SH-SY5Y (cell line): ENCODE measurements at regions not wholly inside any gene's neighbourhood (a gene's known extent, or its start where the extent isn't known, plus 50 kb on each side); places are given as distances from the start of the nearest gene placed in this dataset.

Source experiments
- GATA2 ChIP-seq: IDR thresholded peaks from 2 replicates; pipeline ENCODE4 v1.6.1; 2011; ENCODE audit warnings: mild to moderate bottlenecking, low read depth, low read length
- GATA3 ChIP-seq: IDR thresholded peaks from 2 replicates; pipeline ENCODE4 v1.6.1; 2011; ENCODE audit warnings: low read depth, mild to moderate bottlenecking, low read length, moderate library complexity

GRCh38 chr20:48541581-48542071, 286.2 kb downstream of the PREX1 start:
- TF ChIP-seq GATA2 = no peak
- TF ChIP-seq GATA3 = no peak

- TF ChIP-seq GATA3 = no peak
- no peak for TF ChIP-seq GATA2
Measured at GRCh38 chr20:48538856-48539255, 288.9 kb downstream of the PREX1 start.

- TF ChIP-seq GATA3 (no peak), GATA2 (no peak)
Measured at GRCh38 chr20:48538058-48538825, 289.6 kb downstream of the PREX1 start.

- TF ChIP-seq GATA3 = no peak
- 0 out of 2 replicates have a peak, but pooled peaks have one; percentile 18 for TF ChIP-seq GATA2
Measured at GRCh38 chr20:48536206-48536605, 291.6 kb downstream of the PREX1 start.

GRCh38 chr20:48535556-48535955, 292.2 kb downstream of the PREX1 start:
- TF ChIP-seq GATA3 = no peak
- TF ChIP-seq GATA2 = no peak

- TF ChIP-seq GATA3 = no peak
- no peak for TF ChIP-seq GATA2
Measured at GRCh38 chr20:48532028-48532427, 295.8 kb downstream of the PREX1 start.

- TF ChIP-seq GATA2 (no peak), GATA3 (no peak)
Measured at GRCh38 chr20:48531505-48531904, 296.3 kb downstream of the PREX1 start.

- TF ChIP-seq GATA3 (no peak), GATA2 (no peak)
Measured at GRCh38 chr20:48530957-48531356, 296.8 kb downstream of the PREX1 start.

- TF ChIP-seq GATA3 (no peak), GATA2 (no peak)
Measured at GRCh38 chr20:48528346-48528745, 299.5 kb downstream of the PREX1 start.

GRCh38 chr20:48527771-48528170, 300.0 kb downstream of the PREX1 start:
- no peak for TF ChIP-seq GATA3
- no peak for TF ChIP-seq GATA2

GRCh38 chr20:48526936-48527335, 300.9 kb downstream of the PREX1 start:
- TF ChIP-seq GATA2 (no peak), GATA3 (no peak)

- TF ChIP-seq GATA2 (no peak), GATA3 (no peak)
Measured at GRCh38 chr20:48525400-48525799, 302.4 kb downstream of the PREX1 start.

GRCh38 chr20:48524582-48524981, 303.2 kb downstream of the PREX1 start:
- no peak for TF ChIP-seq GATA2
- no peak for TF ChIP-seq GATA3

- TF ChIP-seq GATA2 (no peak), GATA3 (no peak)
Measured at GRCh38 chr20:48523191-48523995, 304.4 kb downstream of the PREX1 start.

- TF ChIP-seq GATA3 (no peak), GATA2 (no peak)
Measured at GRCh38 chr20:48521121-48521520, 306.7 kb downstream of the PREX1 start.
